ACC112 (cell line): ENCODE measurements at regions not wholly inside any gene's neighbourhood (a gene's known extent, or its start where the extent isn't known, plus 50 kb on each side); places are given as distances from the start of the nearest gene placed in this dataset.
A peak's percentile ranks its signal among the peaks of the same experiment; 100 is the strongest.
"Not testable (repeated sequence)": the region's sequence is repeated elsewhere in the genome, so short reads cannot be mapped to it uniquely, and the experiment has no call there.

Experiments
- H2AFZ ChIP-seq: fragments of 200-600 bp; sonication (generic); one replicate; pipeline ENCODE4 v1.6.0; 2017; ENCODE audit warnings: antibody characterized with exemption, low read length; ENCODE audit not compliant: unreplicated experiment
- H3K27ac ChIP-seq: fragments of 200-600 bp; sonication (generic); 2 replicates; pipeline ENCODE4 v1.5.1; 2014; ENCODE audit warnings: low read depth, mild to moderate bottlenecking, antibody characterized with exemption, low read length, moderate library complexity
- H3K27me3 ChIP-seq: fragments of 200-600 bp; sonication (generic); 2 replicates; pipeline ENCODE4 v1.6.1; 2014; ENCODE audit warnings: mild to moderate bottlenecking, antibody characterized with exemption, low read length, moderate library complexity, mixed read lengths; ENCODE audit not compliant: insufficient read depth
- H3K36me3 ChIP-seq: fragments of 200-600 bp; sonication (generic); 2 replicates; pipeline ENCODE4 v1.6.1; 2016; ENCODE audit warnings: mild to moderate bottlenecking, antibody characterized with exemption, low read length, moderate library complexity, mixed read lengths; ENCODE audit not compliant: insufficient read depth
- H3K4me1 ChIP-seq: fragments of 200-600 bp; sonication (generic); one replicate; pipeline ENCODE4 v1.6.1; 2016; ENCODE audit warnings: low read length, mixed read lengths; ENCODE audit not compliant: insufficient read depth, unreplicated experiment, control insufficient read depth
- H3K4me3 ChIP-seq: fragments of 200-600 bp; sonication (generic); 2 replicates; pipeline ENCODE4 v1.5.1; 2014; ENCODE audit warnings: mild to moderate bottlenecking, low read depth, low read length
- H3K79me2 ChIP-seq: fragments of 200-600 bp; sonication (generic); one replicate; pipeline ENCODE4 v1.6.0; 2016; ENCODE audit warnings: low read length; ENCODE audit not compliant: control insufficient read depth, unreplicated experiment, insufficient read depth

- H3K27ac ChIP-seq, H3K4me3 ChIP-seq, H3K27me3 ChIP-seq, H3K79me2 ChIP-seq, H3K4me1 ChIP-seq, H2AFZ ChIP-seq, H3K36me3 ChIP-seq: not testable (repeated sequence)
Observed at GRCh38 chr9:107568406-107568805, 78.8 kb upstream of the KLF4 start.

DNA sequence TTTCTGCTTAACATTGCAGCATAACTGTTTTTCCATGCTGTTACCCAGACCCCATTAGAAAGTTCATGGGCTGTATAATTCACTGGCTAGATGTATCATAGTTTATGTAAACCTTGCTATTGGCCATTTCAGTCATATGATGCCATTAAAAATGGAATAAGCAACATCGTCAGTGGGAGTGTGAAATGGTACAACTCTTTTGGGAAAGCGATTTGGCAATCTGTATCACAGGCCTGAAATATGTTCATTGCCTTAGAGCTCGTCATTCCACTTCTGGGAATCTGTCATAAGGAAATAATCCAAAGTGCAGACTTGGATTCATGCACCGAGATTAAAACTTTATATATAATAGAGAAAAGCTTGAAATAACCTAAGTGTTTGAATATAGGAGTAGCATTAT lies 77.9 kb upstream of the KLF4 start:
- Histone ChIP-seq H3K4me1 (peaks cover 9% of the 10 kb centered on the region), H3K36me3 (no peaks in the 10 kb centered on the region), H3K4me3 (no peak overlapping the region), H3K27me3 (no peaks in the 10 kb centered on the region), H3K79me2 (no peaks in the 10 kb centered on the region), H2AFZ (no peak overlapping the region), H3K27ac (no peak overlapping the region)

- H2AFZ ChIP-seq = no peak overlapping the region
- H3K27ac ChIP-seq = no peak overlapping the region
Observed at GRCh38 chr9:107566611-107567061, 77.1 kb upstream of the KLF4 start.

GRCh38 chr9:107562798-107563197 lies 73.2 kb upstream of the KLF4 start:
- Histone ChIP-seq H3K79me2 (no peaks in the 10 kb centered on the region), H3K36me3 (no peaks in the 10 kb centered on the region), H3K4me3 (no peak overlapping the region), H3K4me1 (peaks cover 3% of the 10 kb centered on the region), H3K27ac (no peak overlapping the region), H3K27me3 (no peaks in the 10 kb centered on the region), H2AFZ (no peak overlapping the region)

More at GRCh38 chr9:107566611-107567061, 77.1 kb upstream of the KLF4 start:
- Histone ChIP-seq H3K27me3 (no peaks in the 10 kb centered on the region), H3K4me3 (no peak overlapping the region), H3K79me2 (no peaks in the 10 kb centered on the region), H3K4me1 (peaks cover 9% of the 10 kb centered on the region), H3K36me3 (no peaks in the 10 kb centered on the region)

- no peak overlapping the region for H3K27ac ChIP-seq
- H3K27me3 ChIP-seq = no peaks in the 10 kb centered on the region
- H3K79me2 ChIP-seq = no peaks in the 10 kb centered on the region
- no peaks in the 10 kb centered on the region for H3K36me3 ChIP-seq
- no peak overlapping the region for H3K4me3 ChIP-seq
- H2AFZ ChIP-seq = no peak overlapping the region
- H3K4me1 ChIP-seq = peaks cover 8% of the 10 kb centered on the region
Observed at GRCh38 chr9:107559494-107560086, 70.0 kb upstream of the KLF4 start.

GRCh38 chr9:107557236-107557990 lies 67.8 kb upstream of the KLF4 start:
- Histone ChIP-seq H3K4me3 (no peak overlapping the region), H3K27ac (no peak overlapping the region), H3K27me3 (no peaks in the 10 kb centered on the region), H3K36me3 (no peaks in the 10 kb centered on the region), H2AFZ (no peak overlapping the region), H3K79me2 (no peaks in the 10 kb centered on the region), H3K4me1 (peaks cover 8% of the 10 kb centered on the region)

GRCh38 chr9:107554636-107555035 lies 65.1 kb upstream of the KLF4 start:
- Histone ChIP-seq H3K27me3 (no peaks in the 10 kb centered on the region), H2AFZ (no peak overlapping the region), H3K79me2 (no peaks in the 10 kb centered on the region), H3K4me3 (no peak overlapping the region), H3K36me3 (no peaks in the 10 kb centered on the region), H3K27ac (no peak overlapping the region), H3K4me1 (peaks cover 8% of the 10 kb centered on the region)

DNA sequence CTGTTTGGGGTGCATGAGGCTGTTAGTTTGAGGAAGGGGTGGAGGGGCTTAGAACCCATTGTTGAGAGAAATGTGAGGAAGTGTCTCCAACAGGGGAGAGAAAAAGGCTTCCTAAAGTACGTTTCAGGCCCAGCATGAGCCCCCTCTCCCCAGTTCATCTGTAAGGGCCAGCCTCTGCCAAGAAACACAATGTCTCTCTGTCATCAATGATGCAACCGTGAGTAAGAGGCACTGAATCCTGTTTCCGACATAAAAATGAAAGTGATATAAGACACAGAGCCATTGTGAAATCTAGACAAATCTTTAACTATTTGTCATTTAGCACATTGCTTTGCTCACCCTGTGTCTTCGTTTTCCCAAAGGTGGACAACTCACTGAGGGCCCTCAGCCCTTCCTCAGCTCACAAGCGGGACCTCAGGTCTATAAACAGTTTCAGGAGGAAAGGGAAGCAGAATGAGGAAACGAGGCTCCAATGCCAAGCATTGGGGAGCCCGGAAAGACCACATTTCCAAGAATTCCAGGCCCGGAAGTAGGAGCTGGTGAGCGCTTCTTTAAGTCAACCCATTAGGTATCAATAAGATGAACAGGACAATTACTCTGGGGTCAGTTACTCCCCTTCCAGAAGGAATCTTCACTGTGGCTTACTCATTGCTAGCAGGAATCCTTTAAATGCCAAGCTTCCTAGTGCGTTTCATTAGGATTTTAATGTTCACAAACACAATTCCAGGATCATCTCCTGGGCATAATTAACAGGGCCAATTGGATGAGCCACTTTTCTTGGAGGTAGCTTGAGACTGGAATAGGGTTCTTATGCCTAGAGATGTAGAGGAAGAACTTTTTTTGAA lies 59.0 kb upstream of the KLF4 start:
- H2AFZ ChIP-seq = peak overlapping the region; percentile 90
- no peaks in the 10 kb centered on the region for H3K36me3 ChIP-seq
- no peaks in the 10 kb centered on the region for H3K27me3 ChIP-seq
- H3K27ac ChIP-seq = peak overlapping the region; percentile 87
- peaks cover 18% of the 10 kb centered on the region for H3K4me1 ChIP-seq
- H3K4me3 ChIP-seq = peak overlapping the region; percentile 59
- H3K79me2 ChIP-seq = no peaks in the 10 kb centered on the region

- peak overlapping the region; percentile 87 for H3K27ac ChIP-seq
Observed at GRCh38 chr9:107547772-107548297, 58.3 kb upstream of the KLF4 start.

DNA sequence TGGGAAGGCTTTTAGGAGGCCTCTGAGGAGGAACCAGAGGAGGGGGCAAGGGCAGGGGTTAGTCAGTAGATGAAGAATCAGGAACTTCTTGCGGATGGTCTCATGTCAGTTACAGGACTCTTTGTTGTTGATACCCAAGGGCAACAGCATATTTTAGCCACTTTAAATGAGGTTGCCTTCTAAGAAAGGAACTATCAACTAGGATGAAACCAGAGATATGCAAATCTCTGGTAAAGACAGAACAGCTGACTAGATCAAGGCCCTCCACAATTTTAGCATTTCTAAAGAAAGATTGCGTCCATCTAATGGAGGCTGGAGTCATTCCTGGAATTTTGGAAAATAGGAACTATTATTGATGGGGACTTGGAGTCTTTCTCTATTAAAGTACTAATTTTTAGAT lies 57.7 kb upstream of the KLF4 start:
- peaks cover 18% of the 10 kb centered on the region for H3K4me1 ChIP-seq
- no peak overlapping the region for H3K4me3 ChIP-seq
- H3K36me3 ChIP-seq = no peaks in the 10 kb centered on the region
- H2AFZ ChIP-seq = peak overlapping the region; percentile 62
- no peaks in the 10 kb centered on the region for H3K27me3 ChIP-seq
- no peak overlapping the region for H3K27ac ChIP-seq
- no peaks in the 10 kb centered on the region for H3K79me2 ChIP-seq

More at GRCh38 chr9:107547772-107548297, 58.3 kb upstream of the KLF4 start:
- H3K4me1 ChIP-seq = peaks cover 18% of the 10 kb centered on the region
- 0 out of 2 replicates have a peak overlapping the region, but pooled peaks have one; percentile 13 for H3K4me3 ChIP-seq
- no peaks in the 10 kb centered on the region for H3K79me2 ChIP-seq
- H2AFZ ChIP-seq = peak overlapping the region; percentile 62
- H3K27me3 ChIP-seq = no peaks in the 10 kb centered on the region
- no peaks in the 10 kb centered on the region for H3K36me3 ChIP-seq
